ENCODE measurements at regions not wholly inside any gene's neighbourhood (a gene's known extent, or its start where the extent isn't known, plus 50 kb on each side); places are given as distances from the start of the nearest gene placed in this dataset.

DNA sequence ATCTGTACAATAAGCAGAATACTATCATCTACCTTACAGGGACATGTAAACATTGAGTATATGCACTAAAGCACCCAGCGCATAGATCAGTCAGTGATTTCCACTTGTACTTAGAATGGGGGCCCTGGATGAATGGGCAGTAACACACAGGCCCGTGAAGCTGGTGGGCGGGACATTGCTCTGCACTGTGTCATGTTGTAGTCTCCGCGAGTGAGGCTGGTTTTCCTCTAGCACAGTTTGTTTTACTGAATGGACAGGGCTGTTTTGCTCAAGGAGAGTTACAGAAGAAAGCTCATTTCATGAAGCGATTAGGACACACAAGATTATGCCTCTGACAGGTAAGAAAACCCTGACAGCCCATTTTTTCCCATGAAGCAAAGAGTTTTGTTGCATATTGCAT lies 86.4 kb upstream of the SOX21 start:
- TF ChIP-seq, protein P1, sequence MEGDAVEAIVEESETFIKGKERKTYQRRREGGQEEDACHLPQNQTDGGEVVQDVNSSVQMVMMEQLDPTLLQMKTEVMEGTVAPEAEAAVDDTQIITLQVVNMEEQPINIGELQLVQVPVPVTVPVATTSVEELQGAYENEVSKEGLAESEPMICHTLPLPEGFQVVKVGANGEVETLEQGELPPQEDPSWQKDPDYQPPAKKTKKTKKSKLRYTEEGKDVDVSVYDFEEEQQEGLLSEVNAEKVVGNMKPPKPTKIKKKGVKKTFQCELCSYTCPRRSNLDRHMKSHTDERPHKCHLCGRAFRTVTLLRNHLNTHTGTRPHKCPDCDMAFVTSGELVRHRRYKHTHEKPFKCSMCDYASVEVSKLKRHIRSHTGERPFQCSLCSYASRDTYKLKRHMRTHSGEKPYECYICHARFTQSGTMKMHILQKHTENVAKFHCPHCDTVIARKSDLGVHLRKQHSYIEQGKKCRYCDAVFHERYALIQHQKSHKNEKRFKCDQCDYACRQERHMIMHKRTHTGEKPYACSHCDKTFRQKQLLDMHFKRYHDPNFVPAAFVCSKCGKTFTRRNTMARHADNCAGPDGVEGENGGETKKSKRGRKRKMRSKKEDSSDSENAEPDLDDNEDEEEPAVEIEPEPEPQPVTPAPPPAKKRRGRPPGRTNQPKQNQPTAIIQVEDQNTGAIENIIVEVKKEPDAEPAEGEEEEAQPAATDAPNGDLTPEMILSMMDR (IDR thresholded peaks at IDR 0.05 in 8 of 11, conservative IDR thresholded peaks at IDR 0.05 in 3 of 11), result no peak
- no peak for TF ChIP-seq POLR2A (IDR thresholded peaks at IDR 0.05)

All from spleen (tissue), 7 donors.